HAP-1 (cell line): ENCODE measurements at regions not wholly inside any gene's neighbourhood (a gene's known extent, or its start where the extent isn't known, plus 50 kb on each side); places are given as distances from the start of the nearest gene placed in this dataset.

Source experiments
- DNase-seq, 2 experiments: peaks; one replicate each; pipeline ENCODE4 v3.0.0-alpha.2; 2016 to 2020; ENCODE audit warnings: low spot score in 2 of 2
- H3K27me3 ChIP-seq: fragments of 250-450 bp; sonication (Bioruptor Pico); 2 replicates; pipeline ENCODE4 v1.5.1; 2020; ENCODE audit warnings: low read depth, mild to moderate bottlenecking, moderate library complexity
- H3K36me3 ChIP-seq: fragments of 250-450 bp; sonication (Bioruptor Pico); replicated peaks from 2 replicates; pipeline ENCODE4 v1.5.1; 2020; ENCODE audit warnings: mild to moderate bottlenecking
- H3K4me1 ChIP-seq: fragments of 250-450 bp; sonication (Bioruptor Pico); 2 replicates; pipeline ENCODE4 v1.5.1; 2020; ENCODE audit warnings: mild to moderate bottlenecking
- H3K4me3 ChIP-seq: fragments of 250-450 bp; sonication (Bioruptor Pico); 2 replicates; pipeline ENCODE4 v1.5.1; 2020; ENCODE audit warnings: mild to moderate bottlenecking, moderate library complexity
- H3K9me3 ChIP-seq: fragments of 250-450 bp; sonication (Bioruptor Pico); 2 replicates; pipeline ENCODE4 v1.5.1; 2020; ENCODE audit warnings: mild to moderate bottlenecking, moderate library complexity
- in situ Hi-C: fragments of 300-500 bp; cut with MboI; formaldehyde crosslinking; loops from 3 replicates; pipeline ENCODE4 v1.14.3; 2020; ENCODE audit warnings: low sequenced_read_pairs, inconsistent platforms, mixed read lengths

DNA sequence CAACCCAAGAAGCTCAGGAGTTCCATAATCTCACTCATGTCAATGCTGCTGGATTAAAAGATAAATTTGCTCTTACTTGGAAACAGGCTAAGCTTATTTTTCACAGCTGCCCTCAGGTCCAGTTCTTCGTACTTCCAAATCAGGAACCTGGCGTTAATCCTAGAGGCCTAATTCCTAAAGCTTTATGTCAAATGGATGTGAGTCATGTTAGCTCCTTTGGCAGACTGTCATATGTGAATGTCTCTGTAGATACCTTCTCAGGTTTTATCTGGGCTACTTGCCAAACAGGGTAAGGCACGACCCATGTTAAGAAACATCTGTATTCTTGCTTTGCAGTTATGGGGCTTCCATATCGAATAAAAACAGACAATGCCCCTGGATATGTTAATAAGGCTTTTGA, 504.6 kb downstream of the ALG10 start:
- in situ Hi-C loops: no loop called here
- H3K36me3 ChIP-seq: no peaks in the 10 kb centered on the region
- no peaks in the 10 kb centered on the region for H3K4me1 ChIP-seq
- H3K4me3 ChIP-seq: no peak overlapping the region
- H3K27me3 ChIP-seq: no peaks in the 10 kb centered on the region
- H3K9me3 ChIP-seq: peaks cover 2% of the 10 kb centered on the region; the same call in 1 of the 2 replicates
- no peak for DNase-seq

DNA sequence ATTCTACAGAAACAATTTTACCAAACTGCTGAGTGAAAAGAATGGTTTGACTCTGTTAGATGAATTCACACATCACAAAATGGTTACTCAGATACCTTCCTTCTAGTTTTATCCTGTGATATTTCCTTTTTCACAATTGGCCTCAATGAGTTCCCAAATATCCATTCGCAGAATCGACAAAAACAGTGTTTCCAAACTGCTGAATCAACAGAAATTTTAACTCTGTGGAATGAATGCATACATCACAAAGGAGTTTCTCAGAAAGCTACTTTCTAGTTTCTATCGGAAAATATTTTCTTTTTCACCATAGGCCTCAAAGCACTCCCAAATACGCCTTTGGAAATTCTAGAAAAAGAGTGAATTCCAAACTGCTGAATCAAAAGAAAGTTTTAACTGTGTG, 525.0 kb downstream of the ALG10 start:
- H3K36me3 ChIP-seq: no peaks in the 10 kb centered on the region
- DNase-seq: no peak
- peaks cover 17% of the 10 kb centered on the region for H3K9me3 ChIP-seq
- H3K4me3 ChIP-seq: no peak overlapping the region
- no peaks in the 10 kb centered on the region for H3K4me1 ChIP-seq
- in situ Hi-C loops: no loop called here
- no peaks in the 10 kb centered on the region for H3K27me3 ChIP-seq

DNA sequence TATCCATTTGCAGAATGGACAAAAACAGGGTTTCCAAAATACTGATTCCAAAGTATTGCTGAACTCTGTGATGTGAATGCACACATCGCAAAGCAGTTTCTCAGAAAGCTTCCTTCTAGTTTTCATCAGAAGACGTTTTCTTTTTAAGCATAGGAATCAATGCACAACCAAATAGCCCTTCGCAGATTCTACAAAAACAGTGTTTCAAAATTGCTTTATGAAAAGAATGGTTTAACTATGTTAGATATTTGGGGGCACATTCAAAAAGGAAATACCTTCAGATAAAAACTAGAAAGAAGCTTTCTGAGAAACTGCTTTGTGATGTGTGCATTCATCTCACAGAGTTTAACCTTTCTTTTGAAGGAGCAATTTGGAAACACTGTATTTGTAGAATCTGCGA, 569.7 kb downstream of the ALG10 start:
- Histone ChIP-seq H3K36me3 (no peaks in the 10 kb centered on the region), H3K27me3 (no peaks in the 10 kb centered on the region), H3K9me3 (peaks cover 16% of the 10 kb centered on the region), H3K4me3 (no peak overlapping the region), H3K4me1 (no peaks in the 10 kb centered on the region)
- DNase-seq: no peak
- in situ Hi-C loops: no loop called here

DNA sequence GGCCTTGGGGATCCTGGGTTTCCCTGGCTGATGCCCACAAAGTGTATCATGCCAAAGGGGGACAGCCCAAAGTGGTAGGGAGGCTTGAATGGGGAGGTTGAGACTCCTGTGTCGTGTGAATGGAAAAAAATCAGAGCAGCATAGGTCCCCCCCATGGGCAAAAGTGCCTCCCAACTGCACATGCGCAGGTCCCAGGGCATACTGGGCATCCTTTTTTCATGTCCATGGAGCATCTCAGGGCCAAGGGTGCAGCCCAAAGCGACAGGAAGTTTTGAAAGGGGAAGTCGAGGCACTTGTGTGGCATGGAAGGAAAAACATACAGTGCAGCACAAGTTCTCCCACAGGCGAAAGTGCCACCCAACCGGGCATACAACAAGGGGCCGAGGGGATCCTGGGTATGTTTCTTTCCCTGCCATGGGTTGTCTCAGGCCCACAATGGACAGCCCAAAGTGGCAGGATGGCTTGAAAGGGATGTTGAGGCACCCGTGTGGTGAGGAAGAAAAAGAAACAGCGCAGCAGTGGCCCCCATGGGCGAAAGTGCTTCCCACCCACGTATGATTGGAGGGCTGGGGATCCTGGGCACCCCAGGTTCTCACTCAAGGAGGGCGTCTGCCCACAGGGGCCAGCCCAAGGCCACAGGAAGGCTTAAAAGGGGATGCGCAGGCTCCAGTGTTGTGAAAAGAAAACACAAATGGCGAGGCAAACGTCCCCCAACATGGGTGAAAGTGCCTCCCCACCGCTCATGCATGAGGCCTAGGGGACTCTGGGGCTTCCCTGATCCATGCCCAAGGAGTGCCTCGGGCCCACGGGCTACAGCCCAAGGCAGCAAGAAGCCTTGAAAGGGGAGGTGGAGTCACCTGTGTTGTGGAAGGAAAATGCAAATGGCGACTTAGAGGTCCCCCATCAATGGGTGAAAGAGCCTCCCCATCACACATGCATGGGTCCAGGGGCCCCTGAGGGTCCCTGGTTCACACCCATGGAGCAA, 573.7 kb downstream of the ALG10 start:
- Histone ChIP-seq H3K27me3 (no peaks in the 10 kb centered on the region), H3K4me3 (no peak overlapping the region), H3K36me3 (no peaks in the 10 kb centered on the region), H3K4me1 (no peaks in the 10 kb centered on the region), H3K9me3 (peaks cover 9% of the 10 kb centered on the region)
- no peak for DNase-seq
- in situ Hi-C loops: no loop called here

DNA sequence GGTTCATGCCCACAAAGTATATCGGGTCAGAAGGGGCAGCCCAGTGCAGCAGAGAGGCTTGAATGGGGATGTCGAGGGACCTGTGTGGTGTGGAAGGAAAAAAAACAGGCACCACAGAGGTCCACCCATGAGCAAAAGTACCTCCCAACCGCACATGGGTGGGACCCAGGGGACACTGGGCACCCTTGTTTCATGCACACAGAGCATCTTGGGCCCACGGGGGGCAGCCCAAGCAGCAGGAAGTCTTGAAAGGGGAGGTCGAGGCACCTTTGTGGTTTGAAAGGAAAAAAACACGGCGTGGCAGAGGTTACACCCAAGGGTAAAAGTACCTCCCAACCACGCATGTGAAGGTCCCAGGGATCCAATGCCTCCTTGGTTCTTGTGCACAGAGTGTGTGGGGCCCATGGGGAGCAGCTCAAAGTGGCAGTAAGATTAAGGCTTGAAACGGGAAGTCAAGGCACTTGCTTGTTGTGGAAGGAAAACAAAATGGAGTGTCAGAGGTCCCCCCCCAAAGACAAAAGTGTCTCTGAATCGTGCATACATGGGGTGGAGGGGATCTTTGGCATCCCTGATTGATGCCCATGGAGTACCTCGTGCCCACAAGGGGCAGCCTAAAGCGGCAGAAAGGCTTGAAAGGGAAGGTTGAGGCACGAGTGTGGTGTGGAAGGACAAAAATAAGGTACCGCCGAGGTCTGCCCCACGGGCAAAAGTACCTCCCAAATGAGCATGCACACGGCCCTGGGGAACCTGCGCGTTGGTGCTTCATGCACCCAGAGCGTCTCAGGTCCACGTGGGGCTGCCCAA, 575.5 kb downstream of the ALG10 start:
- no peak overlapping the region for H3K4me3 ChIP-seq
- H3K4me1 ChIP-seq: no peaks in the 10 kb centered on the region
- in situ Hi-C loops: no loop called here
- no peaks in the 10 kb centered on the region for H3K36me3 ChIP-seq
- H3K9me3 ChIP-seq: peaks cover 9% of the 10 kb centered on the region; the same call in 1 of the 2 replicates
- H3K27me3 ChIP-seq: no peaks in the 10 kb centered on the region
- DNase-seq: no peak

DNA sequence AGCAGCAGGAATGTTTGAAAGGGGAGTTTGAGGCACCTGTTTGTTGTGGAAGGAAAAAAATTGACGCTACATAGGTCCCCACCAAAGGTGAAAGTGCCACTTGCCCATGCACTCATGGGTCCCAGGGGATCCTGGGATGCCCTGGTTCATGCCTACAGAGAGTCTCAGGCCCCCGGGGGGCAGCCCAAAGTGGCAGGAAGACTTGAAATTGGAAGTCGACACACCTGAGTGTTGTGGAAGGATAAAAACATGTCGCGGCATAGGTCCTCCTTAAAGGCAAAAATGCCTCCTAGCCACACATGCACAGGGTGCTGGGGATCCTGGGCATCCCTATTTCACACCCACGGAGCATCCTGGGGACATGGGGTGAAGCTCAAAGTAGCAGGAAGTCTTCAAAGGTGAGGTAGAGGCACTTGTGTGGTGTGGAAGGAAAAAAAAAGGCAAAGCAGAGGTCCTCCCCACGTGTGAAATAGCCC, 576.1 kb downstream of the ALG10 start:
- Histone ChIP-seq H3K27me3 (no peaks in the 10 kb centered on the region), H3K4me1 (no peaks in the 10 kb centered on the region), H3K9me3 (peaks cover 5% of the 10 kb centered on the region; the same call in 1 of the 2 replicates), H3K36me3 (no peaks in the 10 kb centered on the region), H3K4me3 (no peak overlapping the region)
- no peak for DNase-seq
- in situ Hi-C loops: no loop called here

DNA sequence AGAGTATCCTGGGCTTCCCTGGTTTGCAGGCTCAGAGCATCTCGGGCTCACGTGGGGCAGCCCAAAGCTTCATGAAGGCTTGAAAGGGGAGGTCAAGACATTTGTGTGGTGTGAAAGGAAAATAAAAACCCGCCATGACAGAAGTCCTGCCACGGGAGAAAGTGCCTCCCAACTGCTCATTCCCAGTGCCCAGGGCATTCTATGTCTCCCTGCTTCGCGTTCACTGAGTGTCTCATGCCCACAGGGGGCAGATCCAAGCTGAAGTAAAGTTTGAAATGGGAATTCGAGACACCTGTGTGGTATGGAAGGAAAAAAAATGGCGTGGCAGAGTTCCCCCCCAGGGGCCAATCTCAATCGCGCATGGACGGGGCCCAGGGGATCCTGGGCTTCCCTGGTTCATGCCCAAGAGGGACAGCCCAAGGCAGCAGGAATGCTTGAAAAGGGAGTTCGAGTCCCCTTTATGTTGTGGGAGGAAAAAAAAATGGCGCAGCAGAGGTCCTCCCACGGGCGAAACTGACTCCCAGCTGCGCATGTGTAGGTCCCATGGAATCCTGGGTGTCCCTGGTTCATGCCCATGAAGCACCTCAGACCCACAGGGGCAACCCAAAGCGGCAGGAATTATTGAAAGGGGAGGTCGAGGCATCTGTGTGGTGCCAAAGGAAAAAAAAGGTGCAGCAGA, 576.7 kb downstream of the ALG10 start:
- H3K27me3 ChIP-seq: no peaks in the 10 kb centered on the region
- H3K4me1 ChIP-seq: no peaks in the 10 kb centered on the region
- no peak for DNase-seq
- in situ Hi-C loops: no loop called here
- no peak overlapping the region for H3K4me3 ChIP-seq
- peaks cover 3% of the 10 kb centered on the region; the same call in 1 of the 2 replicates for H3K9me3 ChIP-seq
- H3K36me3 ChIP-seq: no peaks in the 10 kb centered on the region

DNA sequence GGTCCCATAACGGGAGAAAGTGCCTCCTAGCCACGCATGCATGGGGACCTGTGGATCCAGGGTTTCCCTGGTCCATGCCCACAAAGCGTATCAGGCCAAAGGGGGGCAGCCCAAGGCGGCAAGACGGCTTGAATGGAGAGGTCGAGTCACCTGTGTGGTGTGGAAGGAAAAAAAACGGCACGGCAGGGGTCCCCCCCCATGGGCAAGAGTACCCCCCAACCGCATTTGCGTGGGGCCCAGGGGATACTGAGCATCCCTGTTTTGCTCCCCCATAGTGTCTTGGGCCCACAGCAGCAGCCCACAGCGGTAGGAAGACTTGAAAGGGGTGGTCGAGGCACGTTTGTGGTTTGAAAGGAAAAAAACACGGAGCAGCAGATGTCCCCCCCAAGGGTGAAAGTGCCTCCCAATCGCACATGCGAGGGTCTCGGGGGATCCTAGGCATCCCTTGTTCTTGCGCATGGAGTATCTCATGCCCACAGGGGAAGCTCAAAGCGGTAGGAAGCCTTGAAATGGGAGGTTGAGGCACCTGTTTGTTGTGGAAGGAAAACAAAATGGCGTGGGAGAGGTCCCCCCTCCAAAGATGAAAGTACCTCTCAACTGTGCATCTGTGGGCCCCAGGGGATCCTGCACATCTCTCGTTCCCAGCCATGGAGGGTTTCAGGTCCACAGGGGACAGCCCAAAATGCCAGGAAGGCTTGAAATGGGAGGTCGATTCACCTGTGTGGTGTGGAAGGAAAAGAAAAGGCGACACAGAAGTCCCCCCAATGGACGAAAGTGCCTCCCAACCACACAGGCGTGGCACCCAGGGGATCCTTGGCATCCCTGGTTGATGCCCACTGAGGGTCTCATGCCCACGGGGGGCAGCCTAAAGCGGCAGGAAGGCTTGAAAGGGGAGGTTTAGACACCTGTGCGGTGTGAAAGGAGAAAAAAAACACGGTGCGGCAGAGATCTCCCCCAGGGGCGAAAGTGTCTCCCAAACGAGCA, 577.5 kb downstream of the ALG10 start:
- Histone ChIP-seq H3K27me3 (no peaks in the 10 kb centered on the region), H3K36me3 (no peaks in the 10 kb centered on the region), H3K9me3 (no peaks in the 10 kb centered on the region), H3K4me1 (no peaks in the 10 kb centered on the region), H3K4me3 (no peak overlapping the region)
- in situ Hi-C loops: no loop called here
- no peak for DNase-seq

DNA sequence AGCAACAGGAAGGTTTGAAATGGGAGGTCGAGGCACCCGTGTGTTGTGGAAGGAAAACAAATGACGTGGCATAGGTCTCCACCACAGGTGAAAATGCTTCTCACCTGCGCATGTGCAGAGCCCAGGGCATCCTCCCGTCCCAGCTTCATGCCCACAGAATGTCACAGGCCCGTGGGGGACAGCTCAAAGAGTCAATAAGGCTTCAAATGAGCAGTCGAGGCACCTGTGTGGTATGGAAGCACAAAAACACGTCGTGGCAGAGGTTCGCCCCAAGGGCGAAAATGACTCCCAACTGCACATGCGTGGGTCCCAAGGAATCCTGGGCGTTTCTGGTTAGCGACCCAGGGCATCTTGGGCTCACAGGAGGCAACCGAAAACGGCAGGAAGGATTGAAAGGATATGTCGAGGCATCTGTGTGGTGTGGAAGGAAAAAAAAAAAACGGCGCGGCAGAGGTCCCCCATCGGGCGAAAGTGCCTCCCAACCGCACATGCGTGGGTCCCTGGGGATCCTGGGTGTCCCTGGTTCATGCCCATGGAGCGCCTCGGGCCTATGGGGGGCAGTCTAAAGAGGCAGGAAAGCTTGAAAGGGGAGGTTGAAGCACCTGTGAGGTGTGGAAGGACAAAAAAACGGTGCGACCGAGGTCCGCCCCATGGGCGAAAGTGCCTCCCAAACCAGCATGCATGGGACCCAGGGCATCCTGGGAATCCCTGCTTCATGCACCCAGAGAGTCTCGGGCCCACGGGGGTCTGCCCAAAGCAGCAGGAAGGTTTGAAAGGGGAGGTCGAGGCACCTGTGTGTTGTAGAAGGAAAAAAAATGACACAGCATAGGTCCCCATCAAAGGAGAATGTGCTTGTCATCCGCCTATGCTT, 578.5 kb downstream of the ALG10 start:
- in situ Hi-C loops: no loop called here
- DNase-seq: no peak
- H3K4me3 ChIP-seq: no peak overlapping the region
- H3K36me3 ChIP-seq: no peaks in the 10 kb centered on the region
- H3K27me3 ChIP-seq: no peaks in the 10 kb centered on the region
- H3K4me1 ChIP-seq: no peaks in the 10 kb centered on the region
- no peaks in the 10 kb centered on the region for H3K9me3 ChIP-seq

DNA sequence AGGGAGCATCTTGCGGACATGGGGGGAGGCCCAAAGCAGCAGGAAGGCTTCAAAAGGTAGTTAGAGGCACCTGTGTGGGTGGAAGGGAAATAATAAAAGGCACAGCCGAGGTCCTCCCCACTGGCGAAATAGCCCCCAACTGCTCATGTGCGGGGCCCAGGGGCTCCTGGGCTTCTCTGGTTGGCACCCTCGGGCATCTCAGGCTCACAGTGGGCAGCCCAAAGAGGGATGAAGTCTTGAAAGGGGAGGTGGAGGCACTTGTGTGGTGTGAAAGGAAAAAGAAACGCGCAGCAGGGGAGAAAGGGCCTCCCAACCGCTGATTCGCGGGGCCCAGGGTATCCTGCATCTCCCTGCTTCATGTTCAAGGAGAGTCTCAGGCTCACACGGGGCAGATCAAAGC, 579.4 kb downstream of the ALG10 start:
- no peaks in the 10 kb centered on the region for H3K36me3 ChIP-seq
- no peak overlapping the region for H3K4me3 ChIP-seq
- no peak for DNase-seq
- no peaks in the 10 kb centered on the region for H3K27me3 ChIP-seq
- no peaks in the 10 kb centered on the region; the same call in 1 of the 2 replicates for H3K9me3 ChIP-seq
- in situ Hi-C loops: no loop called here
- no peaks in the 10 kb centered on the region for H3K4me1 ChIP-seq

DNA sequence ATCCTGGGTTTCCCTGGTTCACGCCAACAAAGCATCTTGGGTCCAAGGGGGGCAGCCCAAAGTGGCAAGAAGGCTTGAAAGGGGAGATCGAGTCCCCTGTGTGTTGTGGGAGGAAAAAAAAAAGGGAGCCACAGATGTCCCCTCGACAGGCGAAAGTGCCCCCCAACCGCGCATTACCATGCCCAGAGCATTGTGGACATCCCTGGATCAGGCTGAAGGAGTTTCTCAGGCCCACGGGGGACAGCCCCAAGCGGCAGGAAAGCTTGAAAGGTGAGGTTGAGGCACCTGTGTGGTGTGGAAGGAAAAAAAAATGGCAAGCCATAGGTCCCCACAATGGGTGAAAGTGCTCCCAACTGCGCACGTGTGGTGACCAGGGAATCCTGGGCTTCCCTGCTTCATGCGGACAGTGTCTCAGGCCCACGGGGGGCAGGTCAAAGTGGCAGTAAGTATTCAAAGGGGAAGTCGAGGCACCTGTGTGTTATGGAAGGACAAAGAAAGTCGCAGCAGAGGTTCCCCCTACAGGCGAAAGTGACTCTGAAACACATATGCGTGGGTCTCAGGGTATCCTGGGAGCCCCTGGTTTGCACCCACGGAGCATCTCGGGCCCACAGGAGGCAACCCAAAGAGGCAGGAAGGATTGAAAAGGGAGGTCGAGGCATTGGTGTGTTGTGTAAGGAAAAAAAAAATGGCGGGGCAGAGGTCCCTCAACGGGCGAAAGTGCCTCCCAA, 580.1 kb downstream of the ALG10 start:
- no peak for DNase-seq
- Histone ChIP-seq H3K4me3 (no peak overlapping the region), H3K36me3 (no peaks in the 10 kb centered on the region), H3K9me3 (no peaks in the 10 kb centered on the region; the same call in 1 of the 2 replicates), H3K27me3 (no peaks in the 10 kb centered on the region), H3K4me1 (no peaks in the 10 kb centered on the region)
- in situ Hi-C loops: no loop called here
